Psoas muscle (tissue), 7 donors: ENCODE measurements at regions not wholly inside any gene's neighbourhood (a gene's known extent, or its start where the extent isn't known, plus 50 kb on each side); places are given as distances from the start of the nearest gene placed in this dataset.

Experiments
- ATAC-seq, 4 donors: fragments of 200-7000 bp; cut with Tn5 transposase; one replicate each; pipeline ENCODE4 v1.9.1; 2020; ENCODE audit warnings: moderate library complexity in 3 of 4, mild to moderate bottlenecking in 2 of 4
- DNase-seq, 2 donors: peaks; one replicate each; pipeline ENCODE4 v3.0.0-alpha.2; 2020
- H3K27ac ChIP-seq: fragments of 200-600 bp; one replicate; pipeline ENCODE4 v1.8.0; 2022
- H3K27me3 ChIP-seq, 3 donors: fragments of 200-600 bp in 1 of 3; one replicate each; pipeline versions ENCODE4 v1.6.1 to v1.8.0; 2013 to 2022; ENCODE audit warnings: low read length in 2 of 3, mild to moderate bottlenecking in 2 of 3, moderate library complexity in 1 of 3; ENCODE audit not compliant: insufficient read depth in 3 of 3
- H3K36me3 ChIP-seq, 2 donors: fragments of 200-600 bp in 1 of 2; one replicate each; pipeline versions ENCODE4 v1.6.1 to v1.8.0; 2013 to 2022; ENCODE audit warnings: low read depth in 1 of 2, mild to moderate bottlenecking in 1 of 2, moderate library complexity in 1 of 2; ENCODE audit not compliant: insufficient read depth in 1 of 2
- H3K4me1 ChIP-seq: fragments of 200-600 bp; one replicate; pipeline ENCODE4 v1.8.0; 2022
- H3K4me3 ChIP-seq: fragments of 200-600 bp; one replicate; pipeline ENCODE4 v1.8.0; 2022; ENCODE audit warnings: mild to moderate bottlenecking
- H3K9me3 ChIP-seq: fragments of 200-600 bp; one replicate; pipeline ENCODE4 v1.8.0; 2022
- WGBS, 3 donors: extraction: QIAGEN DNeasy Blood & Tissue Kit; methylation state at CpG; one replicate each; pipeline versions ENCODE4 v1.1.6 to v1.1.7; 2013; 5-methylcytosine and 5-hydroxymethylcytosine counted together
- intact Hi-C, 2 donors: fragments of 100-400 bp; cut with DNase I; formaldehyde crosslinking; loops; one replicate each; pipeline versions ENCODE4 v1.11.0 to v1.14.2; 2022
- TF ChIP-seq, protein P1 (sequence below): fragments of 200-600 bp; IDR thresholded peaks from one replicate; pipeline ENCODE4 v1.8.0; 2022; ENCODE audit warnings: antibody characterized with exemption
- donor health status: healthy with polysubstance abuse.
- donor health status: DM: no; HTN: no; CAD: no; lungs with moderate emphysema.
- donor health status: Bipolar disorder and iron deficiency.
- donor health status: healthy.
- donor health status: DM: yes; HTN: yes; CAD: no.
- donor health status: DM: no; HTN: no; CAD: no.
- donor health status: DM: yes; HTN: yes; CAD: no.

- ATAC-seq (no peak), DNase-seq (no peak)
- 69 to 76% (median 72%) methylated on average over 1 of the region's 1 CpG for WGBS, 3 donors
- no peaks in the 10 kb centered on the region for H3K27me3 ChIP-seq
- no peaks in the 10 kb centered on the region for H3K4me1 ChIP-seq
- no peaks in the 10 kb centered on the region for H3K9me3 ChIP-seq
- H3K36me3 ChIP-seq, result no peaks in the 10 kb centered on the region
- TF ChIP-seq, protein P1, sequence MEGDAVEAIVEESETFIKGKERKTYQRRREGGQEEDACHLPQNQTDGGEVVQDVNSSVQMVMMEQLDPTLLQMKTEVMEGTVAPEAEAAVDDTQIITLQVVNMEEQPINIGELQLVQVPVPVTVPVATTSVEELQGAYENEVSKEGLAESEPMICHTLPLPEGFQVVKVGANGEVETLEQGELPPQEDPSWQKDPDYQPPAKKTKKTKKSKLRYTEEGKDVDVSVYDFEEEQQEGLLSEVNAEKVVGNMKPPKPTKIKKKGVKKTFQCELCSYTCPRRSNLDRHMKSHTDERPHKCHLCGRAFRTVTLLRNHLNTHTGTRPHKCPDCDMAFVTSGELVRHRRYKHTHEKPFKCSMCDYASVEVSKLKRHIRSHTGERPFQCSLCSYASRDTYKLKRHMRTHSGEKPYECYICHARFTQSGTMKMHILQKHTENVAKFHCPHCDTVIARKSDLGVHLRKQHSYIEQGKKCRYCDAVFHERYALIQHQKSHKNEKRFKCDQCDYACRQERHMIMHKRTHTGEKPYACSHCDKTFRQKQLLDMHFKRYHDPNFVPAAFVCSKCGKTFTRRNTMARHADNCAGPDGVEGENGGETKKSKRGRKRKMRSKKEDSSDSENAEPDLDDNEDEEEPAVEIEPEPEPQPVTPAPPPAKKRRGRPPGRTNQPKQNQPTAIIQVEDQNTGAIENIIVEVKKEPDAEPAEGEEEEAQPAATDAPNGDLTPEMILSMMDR, result no peak
- H3K27ac ChIP-seq, result no peak overlapping the region
- no peak overlapping the region for H3K4me3 ChIP-seq
- intact Hi-C loops, result no loop called here
Observed at GRCh38 chr2:180146114-180146513, 139.0 kb upstream of the CWC22 start.

GRCh38 chr2:180145163-180145562 lies 138.1 kb upstream of the CWC22 start:
- H3K4me3 ChIP-seq, result no peak overlapping the region
- H3K27ac ChIP-seq, result no peak overlapping the region
- no peaks in the 10 kb centered on the region for H3K4me1 ChIP-seq
- TF ChIP-seq, protein P1, result no peak
- WGBS, 3 donors, result 75 to 78% (median 76%) methylated on average over 5 of the region's 5 CpGs
- ATAC-seq, result no peak
- no peaks in the 10 kb centered on the region for H3K36me3 ChIP-seq
- no peaks in the 10 kb centered on the region for H3K9me3 ChIP-seq
- intact Hi-C loops, result no loop called here
- H3K27me3 ChIP-seq, result no peaks in the 10 kb centered on the region
- DNase-seq, result no peak

DNA sequence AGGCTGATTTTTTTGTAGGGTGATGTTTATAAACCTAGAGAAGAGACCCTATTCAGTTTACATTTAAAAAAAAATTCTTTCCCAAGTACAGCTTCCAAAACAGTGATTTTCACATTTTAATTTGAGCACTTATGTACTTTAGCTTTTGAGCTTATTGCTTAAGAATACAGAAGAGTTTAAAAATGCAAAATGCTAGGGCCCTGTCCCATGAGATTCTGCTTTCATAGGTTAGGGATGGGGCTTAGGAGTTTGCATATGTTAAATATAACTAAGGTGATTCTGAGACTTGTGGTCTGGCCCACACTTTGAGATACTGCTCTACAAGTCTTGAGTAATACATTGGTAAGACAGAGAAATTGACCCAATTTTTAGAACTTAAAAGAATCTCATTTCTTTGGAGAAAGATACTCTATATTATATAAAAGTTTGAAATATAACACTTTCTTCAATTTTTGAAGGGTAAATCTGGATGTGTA lies 137.3 kb upstream of the CWC22 start:
- H3K36me3 ChIP-seq, result no peaks in the 10 kb centered on the region
- intact Hi-C loops, result no loop called here
- no peaks in the 10 kb centered on the region for H3K27me3 ChIP-seq
- DNase-seq (no peak), ATAC-seq (no peak)
- no peak overlapping the region for H3K27ac ChIP-seq
- H3K4me1 ChIP-seq, result no peaks in the 10 kb centered on the region
- H3K4me3 ChIP-seq, result no peak overlapping the region
- no peaks in the 10 kb centered on the region for H3K9me3 ChIP-seq
- TF ChIP-seq, protein P1, result no peak

DNA sequence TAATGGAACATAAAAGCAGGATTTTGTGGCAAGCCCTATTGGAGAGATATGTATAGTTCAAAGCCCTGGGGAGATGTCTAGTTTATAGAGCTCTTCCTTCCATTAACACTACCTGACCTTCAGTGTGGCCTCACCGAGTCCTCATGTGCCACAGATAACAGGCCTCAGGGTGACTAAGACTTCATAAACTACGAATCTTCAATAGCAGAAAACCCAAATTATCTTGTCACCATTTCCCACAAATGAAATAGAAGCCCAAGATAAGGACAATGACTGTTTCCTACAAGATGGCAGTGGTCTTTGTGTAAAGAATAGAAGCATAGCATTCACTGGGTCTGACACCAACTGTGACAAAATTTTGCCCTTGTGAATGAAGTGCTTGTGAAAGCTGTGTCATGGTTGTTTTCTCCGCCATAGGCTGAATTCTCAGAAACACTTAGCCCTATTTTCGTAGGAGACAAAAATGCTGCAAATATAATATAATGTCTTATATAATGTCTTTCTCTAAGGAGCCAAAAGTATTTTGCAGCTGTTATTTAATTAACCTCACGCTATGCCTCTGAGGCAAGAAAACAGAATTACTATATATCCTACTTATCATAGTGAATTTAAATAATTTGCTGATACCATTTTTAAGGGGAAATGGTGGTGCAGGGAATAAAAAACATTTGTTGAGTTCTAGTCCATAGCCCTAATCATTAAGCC lies 136.7 kb upstream of the CWC22 start:
- intact Hi-C loops, result no loop called here
- ATAC-seq (no peak), DNase-seq (no peak)
- Histone ChIP-seq H3K4me3 (no peak overlapping the region), H3K4me1 (no peaks in the 10 kb centered on the region), H3K36me3 (no peaks in the 10 kb centered on the region), H3K27me3 (no peaks in the 10 kb centered on the region), H3K27ac (no peak overlapping the region), H3K9me3 (no peaks in the 10 kb centered on the region)
- TF ChIP-seq, protein P1, result no peak
- 68 to 80% (median 73%) methylated on average over 5 of the region's 5 CpGs for WGBS, 3 donors

- intact Hi-C loops, result no loop called here
Observed at GRCh38 chr2:180141600-180141999, 134.5 kb upstream of the CWC22 start.

More at GRCh38 chr2:180141600-180141999, 134.5 kb upstream of the CWC22 start:
- no peak overlapping the region for H3K27ac ChIP-seq
- H3K4me1 ChIP-seq, result no peaks in the 10 kb centered on the region
- no peak overlapping the region for H3K4me3 ChIP-seq
- no peak for DNase-seq
- no peak for ATAC-seq
- WGBS, 3 donors, result 75 to 82% (median 78%) methylated on average over 2 of the region's 2 CpGs
- TF ChIP-seq, protein P1, result no peak
- no peaks in the 10 kb centered on the region for H3K27me3 ChIP-seq
- no peaks in the 10 kb centered on the region for H3K36me3 ChIP-seq
- H3K9me3 ChIP-seq, result no peaks in the 10 kb centered on the region
